GM21528 (cell line): ENCODE measurements at regions not wholly inside any gene's neighbourhood (a gene's known extent, or its start where the extent isn't known, plus 50 kb on each side); places are given as distances from the start of the nearest gene placed in this dataset.

Experiments used
- ATAC-seq: cut with Tn5 transposase; IDR thresholded peaks from one replicate; pipeline ENCODE4 v1.9.1; 2021; ENCODE audit warnings: mild to moderate bottlenecking, moderate library complexity; ENCODE audit not compliant: unreplicated experiment, low FRiP score

- no peak for ATAC-seq
Measured at GRCh38 chr4:27178061-27178460, 317.4 kb downstream of the STIM2 start.

- ATAC-seq: no peak
Measured at GRCh38 chr4:27181693-27182092, 321.1 kb downstream of the STIM2 start.

DNA sequence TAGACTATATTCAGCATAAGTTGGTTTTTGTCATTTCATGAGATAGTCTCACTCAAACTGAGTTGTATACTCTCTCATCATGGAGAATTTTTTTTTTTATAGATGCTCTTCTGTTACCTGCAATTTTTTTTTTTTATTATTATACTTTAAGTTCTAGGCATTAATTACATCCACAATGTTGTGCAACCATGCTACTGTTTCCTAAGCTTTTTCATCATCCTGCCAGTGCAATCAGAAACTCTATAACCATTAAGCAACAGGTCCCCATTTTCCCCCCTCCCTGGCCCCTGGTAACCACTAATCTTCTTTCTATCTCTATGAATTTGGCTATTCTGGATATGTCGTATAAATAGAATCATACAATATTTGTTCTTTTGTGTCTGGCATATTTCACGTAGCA is 321.6 kb downstream of the STIM2 start:
- no peak for ATAC-seq

- ATAC-seq: no peak
Measured at GRCh38 chr4:27184508-27185155, 324.0 kb downstream of the STIM2 start.

DNA sequence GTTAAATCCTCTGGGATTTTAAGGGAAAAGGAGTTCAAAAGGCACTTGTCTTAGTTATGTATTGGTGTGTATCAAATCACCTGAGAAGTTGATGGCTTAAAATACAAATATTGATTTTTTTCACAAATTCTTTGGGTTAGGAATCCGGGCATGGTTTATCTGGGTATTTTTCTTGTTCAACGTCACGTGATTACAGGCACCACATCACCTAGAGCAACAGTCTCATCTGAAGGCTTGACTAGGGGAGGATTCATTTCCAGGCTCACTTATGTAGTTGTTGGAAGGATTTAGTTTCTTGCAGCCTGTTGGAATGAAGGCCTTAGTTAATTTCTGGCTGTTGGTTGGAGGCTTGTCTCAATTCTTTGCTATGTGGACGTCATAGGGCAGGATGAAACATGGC is 326.1 kb downstream of the STIM2 start:
- ATAC-seq: no peak

GRCh38 chr4:27187786-27188185 is 327.1 kb downstream of the STIM2 start:
- ATAC-seq: no peak

- no peak for ATAC-seq
Measured at GRCh38 chr4:27189683-27190082, 329.0 kb downstream of the STIM2 start.

DNA sequence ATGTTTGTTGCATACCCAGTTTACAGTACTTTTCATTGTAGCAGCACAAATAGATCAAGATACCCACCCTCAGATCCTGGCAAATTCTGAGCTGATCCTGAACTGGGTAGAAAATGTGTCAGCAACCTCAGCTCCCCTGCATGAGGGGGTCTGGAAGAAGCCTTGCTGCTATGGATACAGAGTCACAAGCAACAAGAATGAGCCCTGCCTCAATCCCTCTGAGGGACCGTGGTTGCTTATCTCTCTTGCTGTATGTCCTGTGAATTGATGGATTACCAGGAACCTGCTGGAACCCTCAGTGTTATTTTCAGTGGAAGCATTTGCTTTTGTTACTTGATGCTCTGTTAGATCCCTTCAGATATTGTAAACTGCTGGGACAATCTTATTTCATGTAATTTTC is 331.0 kb downstream of the STIM2 start:
- ATAC-seq: no peak

GRCh38 chr4:27194599-27195176 is 334.0 kb downstream of the STIM2 start:
- ATAC-seq: no peak

- no peak for ATAC-seq
Measured at GRCh38 chr4:27198246-27198645, 337.6 kb downstream of the STIM2 start.

GRCh38 chr4:27198971-27199370 is 338.3 kb downstream of the STIM2 start:
- no peak for ATAC-seq

GRCh38 chr4:27206009-27206408 is 345.4 kb downstream of the STIM2 start:
- ATAC-seq: no peak

DNA sequence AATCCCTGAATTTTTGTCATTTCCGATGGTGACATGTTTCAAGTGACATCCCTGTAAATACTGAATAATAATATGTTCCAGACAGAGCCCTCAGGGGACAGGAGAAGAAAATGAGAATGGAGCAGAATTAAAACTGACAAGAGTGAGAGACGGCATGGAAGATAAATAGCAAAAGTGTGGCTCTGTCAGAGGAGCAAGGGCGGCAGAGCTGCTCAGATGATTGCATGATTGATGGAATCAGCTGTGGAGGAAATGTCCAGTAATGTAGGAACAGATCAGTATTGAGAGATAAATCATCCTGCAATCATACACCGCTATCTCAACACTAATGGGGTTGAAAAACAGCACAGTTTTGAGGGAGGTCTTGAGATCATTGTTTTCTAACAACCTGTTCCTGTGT is 350.3 kb downstream of the STIM2 start:
- ATAC-seq: no peak

GRCh38 chr4:27214010-27214409 is 353.4 kb downstream of the STIM2 start:
- no peak for ATAC-seq

- ATAC-seq: no peak
Measured at GRCh38 chr4:27215220-27215826, 354.7 kb downstream of the STIM2 start.

GRCh38 chr4:27217261-27217769 is 356.7 kb downstream of the STIM2 start:
- no peak for ATAC-seq

- no peak for ATAC-seq
Measured at GRCh38 chr4:27218013-27218412, 357.4 kb downstream of the STIM2 start.

- no peak for ATAC-seq
Measured at GRCh38 chr4:27223326-27223725, 362.7 kb downstream of the STIM2 start.

DNA sequence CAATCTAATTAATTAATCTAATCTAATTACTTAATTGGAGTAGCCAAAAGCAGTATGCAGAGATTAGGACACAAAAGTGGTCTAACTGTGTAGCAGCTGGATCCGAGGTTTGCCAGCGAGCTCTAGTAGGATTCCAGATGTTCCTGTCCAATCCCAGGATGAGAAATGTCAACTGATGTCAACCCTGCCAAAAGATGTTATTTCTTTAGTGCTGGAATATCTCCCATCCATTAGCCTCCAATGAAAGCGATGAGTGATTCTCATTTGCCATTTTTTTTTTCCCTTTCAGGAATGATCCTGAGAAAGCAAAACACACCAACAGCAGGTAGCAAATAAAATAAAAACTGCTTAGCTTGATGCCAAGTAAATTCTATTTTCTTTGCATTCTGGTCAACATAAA is 372.9 kb downstream of the STIM2 start:
- ATAC-seq: no peak

DNA sequence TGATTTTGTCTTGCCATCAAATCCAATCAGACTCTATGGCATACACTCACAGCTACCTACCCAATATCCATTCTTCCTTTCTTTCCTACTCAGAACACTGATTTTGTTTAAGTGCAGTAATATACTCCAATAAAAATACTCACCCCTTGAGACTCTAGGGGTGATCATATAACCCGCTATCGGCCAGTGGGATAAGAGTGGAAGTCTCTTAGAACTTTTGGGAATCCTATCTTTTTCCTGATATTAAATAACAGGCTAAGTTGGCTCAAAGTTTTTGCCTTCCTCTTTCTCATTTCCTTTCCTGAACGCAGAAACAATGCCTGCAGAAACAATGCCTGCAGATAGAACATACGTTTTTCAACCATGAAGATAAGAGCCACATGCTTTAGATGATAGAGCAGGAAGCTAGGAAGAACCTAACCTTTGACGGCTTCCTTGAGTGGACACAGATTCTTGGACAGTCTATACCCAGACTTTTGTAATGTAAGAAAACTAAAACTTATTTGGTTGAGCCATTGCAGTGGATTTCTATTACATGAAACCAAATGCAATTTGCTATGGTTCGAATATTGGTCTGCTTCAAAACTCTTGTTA is 373.8 kb downstream of the STIM2 start:
- ATAC-seq: no peak

DNA sequence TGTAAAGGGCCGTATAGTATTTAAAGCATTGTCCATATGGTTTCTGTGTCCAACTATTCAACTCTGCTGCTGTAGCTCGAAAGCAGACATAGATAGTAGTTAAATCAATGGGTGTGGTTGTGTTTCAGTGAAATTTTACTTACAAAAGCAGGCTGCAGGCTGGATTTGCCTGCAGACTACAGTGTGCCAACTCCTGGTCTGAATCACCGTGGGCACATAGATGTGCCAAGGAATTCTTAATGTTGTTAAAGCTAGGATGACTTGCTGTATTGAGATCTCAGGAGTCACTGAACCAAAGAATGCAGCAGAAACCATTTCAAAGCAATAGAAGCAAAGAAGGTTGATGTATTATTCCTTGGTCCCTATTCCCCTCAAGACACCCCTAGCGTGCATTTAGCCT is 379.0 kb downstream of the STIM2 start:
- ATAC-seq: no peak

GRCh38 chr4:27242217-27242616 is 381.6 kb downstream of the STIM2 start:
- ATAC-seq: no peak
